HG03159 (cell line): ENCODE measurements at regions not wholly inside any gene's neighbourhood (a gene's known extent, or its start where the extent isn't known, plus 50 kb on each side); places are given as distances from the start of the nearest gene placed in this dataset.

ENCODE experiments used
- ATAC-seq: cut with Tn5 transposase; IDR thresholded peaks from one replicate; pipeline ENCODE4 v1.9.1; 2021; ENCODE audit warnings: mild to moderate bottlenecking, moderate library complexity; ENCODE audit not compliant: unreplicated experiment

DNA sequence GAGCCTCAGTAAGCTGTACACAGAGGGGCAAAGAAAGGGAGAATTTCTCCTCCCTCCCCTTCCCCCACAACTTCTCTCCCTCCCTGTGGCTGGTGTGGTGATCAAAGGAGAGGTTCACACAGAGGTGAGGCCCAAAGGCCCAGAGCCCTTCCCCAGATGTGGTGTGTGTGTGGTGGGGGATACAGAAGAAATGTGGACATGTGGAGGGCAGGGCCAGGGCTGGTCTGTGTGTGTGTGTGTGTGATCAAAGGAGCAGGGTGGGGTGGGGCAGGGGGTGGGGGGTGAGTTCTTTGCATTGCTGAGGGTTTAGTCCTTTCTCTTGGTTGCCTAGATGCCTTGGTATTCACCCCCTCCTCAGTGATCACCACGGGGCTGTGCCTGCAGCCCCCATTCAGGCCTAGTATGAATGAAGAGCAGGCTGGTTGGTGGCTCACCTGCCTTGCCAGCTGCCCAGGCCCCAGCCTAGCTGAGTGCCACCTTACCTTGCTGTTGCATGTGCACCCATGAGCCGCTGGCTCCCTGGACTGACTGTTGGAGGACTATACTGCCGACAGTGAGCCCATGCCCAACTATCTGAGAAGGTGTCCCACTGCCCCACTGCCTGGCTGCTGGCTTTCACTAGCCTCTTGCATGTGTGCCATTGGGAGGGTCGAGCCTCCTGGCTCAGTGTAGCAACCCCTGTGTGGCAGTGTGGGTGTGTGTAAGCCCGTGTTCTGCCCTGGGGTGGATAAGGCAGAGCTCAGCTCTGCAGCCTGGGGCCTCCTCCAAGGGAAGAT is 101.9 kb downstream of the EFNB1 start:
- no peak for ATAC-seq

DNA sequence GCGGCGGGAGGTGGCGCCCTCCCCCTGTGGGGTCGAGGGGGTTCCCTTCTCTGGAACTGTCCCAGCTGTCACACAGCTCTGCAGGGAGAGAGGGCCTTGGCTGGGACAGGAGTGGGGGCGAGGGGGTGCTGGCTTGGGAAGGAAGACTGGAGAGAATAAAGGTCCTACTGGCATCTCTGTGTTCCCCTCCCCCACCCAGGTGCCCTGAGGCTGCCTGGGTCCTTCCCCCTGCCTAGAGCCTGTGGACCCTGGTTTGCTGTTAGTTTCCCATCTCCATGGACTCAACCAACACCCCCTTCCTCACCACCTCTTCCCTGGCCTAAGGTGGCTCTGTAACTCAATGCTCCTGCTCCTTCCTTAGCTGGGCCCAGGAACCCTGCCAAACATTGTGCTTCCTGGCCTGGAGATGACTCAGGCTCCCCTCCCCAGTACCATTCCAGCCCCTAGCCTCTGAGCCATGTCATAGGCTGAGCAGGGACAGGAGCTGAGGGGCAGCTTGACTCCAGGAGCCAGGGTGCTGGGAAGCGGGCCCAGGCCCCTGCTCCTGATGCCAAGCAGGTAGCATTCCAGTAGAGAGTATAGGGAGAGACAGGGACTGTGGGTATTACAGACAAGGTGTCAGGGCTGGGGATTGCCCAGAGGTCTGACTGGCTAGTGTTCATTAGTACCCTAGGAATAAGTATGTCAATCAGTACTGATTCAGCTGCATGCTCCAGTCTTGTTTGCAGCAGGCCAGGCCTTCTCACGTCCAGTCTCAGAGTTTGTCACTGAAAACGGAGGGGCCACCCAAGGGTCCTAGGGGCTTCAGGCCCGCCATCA is 100.7 kb downstream of the EFNB1 start:
- ATAC-seq = no peak

DNA sequence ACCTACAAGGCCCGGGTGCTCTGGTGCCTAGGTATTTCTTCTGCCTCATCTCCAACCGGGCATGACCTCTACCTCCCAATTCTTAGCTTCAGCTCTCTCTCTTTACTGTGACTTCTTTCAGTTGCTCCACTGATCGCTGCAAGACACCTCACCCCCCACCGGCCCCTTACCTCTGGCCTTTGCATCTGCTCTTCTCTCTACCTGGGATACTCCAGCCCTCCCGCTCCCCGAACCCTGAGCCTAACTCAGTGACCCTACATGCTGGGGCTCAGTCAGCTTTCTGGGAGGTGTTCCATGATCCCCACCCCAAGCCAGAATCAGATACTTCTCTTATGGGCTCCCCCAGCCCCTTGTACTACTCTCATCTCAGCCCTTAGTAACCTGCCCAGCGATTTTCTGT is 99.6 kb downstream of the EFNB1 start:
- ATAC-seq = no peak

DNA sequence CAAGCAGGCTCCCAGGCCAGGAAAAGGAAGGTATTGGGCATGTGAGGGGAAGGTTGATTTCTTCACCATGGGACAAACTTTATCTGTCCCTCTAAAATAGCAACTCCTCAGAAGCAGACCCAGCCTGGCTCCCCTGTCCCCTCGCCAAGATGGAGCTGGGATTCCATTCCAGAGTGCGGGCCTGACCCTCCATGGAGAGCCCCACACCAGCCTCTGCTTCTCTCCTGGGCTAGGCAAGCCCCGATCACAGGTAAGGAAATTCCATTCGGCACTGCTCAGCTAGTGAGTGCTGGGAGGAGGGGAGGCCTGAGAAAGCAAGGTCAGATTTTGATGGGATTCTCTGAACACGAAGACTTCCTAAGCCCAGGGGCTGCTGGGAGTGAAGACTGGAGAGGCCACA is 98.4 kb downstream of the EFNB1 start:
- no peak for ATAC-seq

DNA sequence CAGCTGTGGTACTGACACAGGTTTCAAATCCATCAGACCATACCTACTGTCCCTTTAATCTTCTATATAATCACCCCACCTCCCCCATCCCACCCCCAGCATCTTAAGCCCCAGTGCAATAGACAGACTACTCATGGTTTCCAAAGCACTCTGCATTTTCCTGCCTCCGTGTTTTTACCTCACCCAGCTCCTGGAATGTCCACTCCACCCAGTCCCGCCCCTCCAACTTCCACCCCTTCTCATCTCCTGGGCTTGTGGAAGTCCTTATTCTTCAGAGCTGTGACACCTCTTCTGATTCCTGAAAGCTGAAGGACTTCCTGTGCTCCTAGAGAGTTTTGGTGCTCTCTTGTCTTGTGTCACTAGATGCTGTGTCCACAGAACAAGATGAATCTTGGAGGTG is 94.3 kb downstream of the EFNB1 start:
- ATAC-seq = no peak

DNA sequence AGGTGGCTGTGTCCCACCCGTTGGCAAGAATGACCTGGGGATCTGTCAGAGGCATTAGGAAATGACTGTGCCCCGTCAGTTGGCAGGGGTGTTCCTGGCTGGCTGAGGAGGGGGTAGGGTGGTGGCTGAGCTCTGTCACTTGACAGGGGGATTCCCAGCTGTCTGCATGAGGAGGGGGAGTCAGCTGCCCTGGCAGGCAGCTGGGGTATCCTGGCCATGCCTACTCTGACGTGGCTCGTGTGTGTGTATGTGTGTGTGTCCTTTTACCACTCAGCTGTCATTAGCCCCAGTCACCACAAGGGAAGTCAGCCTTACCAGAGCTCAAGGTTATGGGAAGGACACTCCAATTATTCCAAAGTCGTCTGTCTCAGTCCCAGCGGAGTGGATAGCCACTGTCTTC is 93.2 kb downstream of the EFNB1 start:
- no peak for ATAC-seq

DNA sequence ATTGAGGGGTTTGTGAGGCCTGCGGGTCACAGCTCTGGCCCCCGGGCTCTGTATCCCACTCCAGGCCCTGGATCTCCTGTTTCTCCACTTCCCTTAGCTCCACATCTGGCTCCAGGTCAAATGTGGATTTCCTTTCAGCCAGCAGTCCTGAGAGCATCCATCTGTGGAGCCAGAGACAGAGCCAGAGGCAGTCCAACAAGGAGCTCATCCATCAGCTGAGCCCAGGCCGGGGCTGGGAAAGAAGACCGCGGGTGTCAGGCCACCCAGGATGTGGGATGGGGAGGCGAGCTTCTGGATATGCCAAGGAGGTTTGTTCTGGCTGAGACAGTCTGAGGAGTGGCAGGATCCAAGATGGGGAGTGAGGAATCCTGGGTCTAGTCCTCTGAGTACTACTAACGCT is 91.7 kb downstream of the EFNB1 start:
- ATAC-seq = no peak

DNA sequence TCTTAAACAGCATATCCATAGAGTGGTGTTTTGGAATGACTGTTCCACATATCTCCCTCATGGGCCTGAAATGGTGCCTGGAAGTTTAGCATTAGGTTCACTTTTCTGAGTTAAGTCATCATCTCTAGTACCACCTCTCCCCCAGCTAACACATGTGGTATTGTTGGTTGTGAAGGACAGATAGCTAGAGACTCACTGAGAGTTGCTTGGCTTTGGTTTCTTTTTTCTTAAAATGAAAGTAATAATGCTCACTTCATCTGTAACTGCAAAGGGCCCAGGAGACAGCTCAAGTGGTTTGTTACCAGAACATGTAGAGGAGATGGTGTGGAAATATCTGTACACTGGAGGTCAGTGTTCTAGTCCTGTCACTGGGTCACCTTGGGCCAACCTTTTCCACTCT is 90.9 kb downstream of the EFNB1 start:
- no peak for ATAC-seq

DNA sequence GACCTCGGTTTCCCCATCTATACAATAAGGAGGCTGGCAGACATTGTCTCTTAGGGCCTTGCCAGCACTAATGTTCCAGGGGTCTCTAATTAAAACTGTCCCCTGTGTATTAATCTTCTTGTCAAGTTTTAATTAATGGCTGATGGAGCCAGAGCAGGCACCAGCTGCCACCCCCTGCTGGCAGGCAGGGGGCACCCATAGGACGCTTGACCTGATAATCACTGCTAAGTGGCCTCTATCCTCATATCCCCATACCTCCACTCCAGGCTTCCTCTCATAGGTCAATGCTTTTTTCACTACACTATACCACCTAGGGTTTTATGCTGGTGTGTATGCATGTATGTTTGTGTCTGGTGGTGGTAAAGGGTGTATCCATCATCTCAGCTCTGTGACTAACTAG is 89.4 kb downstream of the EFNB1 start:
- ATAC-seq = no peak

DNA sequence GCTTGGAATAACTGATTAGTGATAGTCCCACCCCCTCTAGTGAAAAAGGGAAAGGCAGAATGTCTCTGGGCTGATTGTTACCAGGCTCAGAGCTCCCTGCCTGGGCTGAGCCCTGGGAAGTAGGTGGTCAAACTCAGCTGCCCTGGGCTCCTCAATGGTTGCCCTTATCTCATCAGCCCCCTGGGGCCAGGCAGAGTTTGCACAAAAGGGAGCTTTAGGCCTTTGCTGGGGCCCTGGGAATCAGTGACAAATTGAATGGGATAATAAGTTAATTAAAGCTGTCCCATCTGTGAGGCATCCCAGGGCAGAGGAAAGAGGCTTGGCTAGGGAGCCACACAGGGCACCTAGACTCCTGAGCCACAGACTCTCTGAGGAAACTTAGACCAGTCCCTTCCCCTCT is 89.0 kb downstream of the EFNB1 start:
- ATAC-seq = no peak

DNA sequence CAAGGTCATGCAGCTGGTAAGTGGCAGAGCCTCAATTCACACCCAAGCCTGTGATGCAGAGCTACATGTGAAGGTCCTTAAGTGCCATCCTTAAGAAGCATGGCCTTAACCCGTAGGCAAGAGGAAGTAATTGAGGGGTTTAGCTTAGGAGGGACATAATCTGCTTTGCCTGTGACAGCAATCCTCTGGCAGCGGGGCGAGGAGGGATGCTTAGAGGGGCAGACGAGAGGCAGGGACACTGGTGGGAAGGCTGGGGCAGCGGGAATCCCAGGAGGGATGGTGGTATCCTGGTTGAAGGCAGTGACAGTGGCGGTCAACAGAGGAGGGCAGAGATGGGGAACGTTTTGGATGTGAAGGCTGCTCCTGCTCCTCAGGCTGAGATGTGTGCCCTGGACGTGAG is 88.1 kb downstream of the EFNB1 start:
- ATAC-seq = no peak

DNA sequence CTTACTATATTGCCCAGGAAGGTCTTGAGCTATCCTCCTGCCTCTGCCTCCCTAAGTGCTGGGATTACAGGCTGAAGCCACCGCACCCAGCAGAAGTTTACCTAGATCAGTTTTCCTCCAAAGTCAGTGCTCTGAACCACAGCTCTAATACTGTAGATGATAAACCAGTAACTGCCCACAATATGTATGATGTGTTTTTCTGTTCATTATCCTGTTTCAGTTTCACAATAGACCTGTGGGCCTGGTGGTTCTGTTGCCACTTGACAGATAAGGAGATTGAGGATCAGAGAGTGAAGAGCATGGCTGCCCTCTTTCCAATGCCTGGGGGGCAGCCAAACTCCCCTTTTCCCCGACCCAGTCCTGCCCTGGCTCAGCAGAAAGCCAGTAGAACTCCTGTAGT is 87.0 kb downstream of the EFNB1 start:
- ATAC-seq = no peak

DNA sequence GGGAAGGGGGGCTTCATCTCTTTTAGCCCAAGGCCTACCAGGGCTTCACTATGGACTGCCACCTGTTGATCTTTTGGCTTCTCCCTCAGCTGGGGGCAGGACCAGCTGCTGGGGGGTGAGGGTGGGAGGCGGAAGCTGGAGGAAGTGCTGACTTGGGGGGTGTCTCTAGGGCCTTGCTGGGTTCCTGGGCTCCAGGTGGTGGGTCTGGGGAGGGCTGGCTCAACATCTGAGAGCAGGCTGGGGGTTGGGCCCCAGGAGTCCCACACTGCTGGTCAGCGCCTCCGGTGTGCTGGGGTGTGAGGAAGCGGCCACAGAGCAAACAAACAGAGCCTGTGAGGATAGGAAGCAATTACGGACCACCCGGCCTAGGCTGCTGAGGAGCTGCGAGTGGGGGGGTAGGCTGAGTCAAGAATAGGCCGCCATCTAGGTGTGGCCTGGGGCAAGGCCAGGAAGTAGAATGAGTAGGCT is 85.7 kb downstream of the EFNB1 start:
- ATAC-seq = no peak

DNA sequence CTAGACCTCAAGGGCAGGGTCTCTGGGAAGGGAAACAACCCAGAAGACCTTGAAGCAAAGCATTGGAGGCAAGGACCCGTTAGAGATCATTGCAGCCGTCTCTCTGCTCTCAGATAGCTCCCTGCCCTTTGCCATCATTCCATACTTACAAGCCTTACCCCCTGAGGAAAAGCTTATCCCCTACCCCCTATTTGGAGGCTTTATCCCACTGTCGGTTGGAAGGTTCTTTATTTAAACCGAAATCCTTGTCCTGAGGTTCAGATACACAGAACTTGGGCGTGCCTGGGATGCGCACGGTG is 84.4 kb downstream of the EFNB1 start:
- ATAC-seq = no peak

DNA sequence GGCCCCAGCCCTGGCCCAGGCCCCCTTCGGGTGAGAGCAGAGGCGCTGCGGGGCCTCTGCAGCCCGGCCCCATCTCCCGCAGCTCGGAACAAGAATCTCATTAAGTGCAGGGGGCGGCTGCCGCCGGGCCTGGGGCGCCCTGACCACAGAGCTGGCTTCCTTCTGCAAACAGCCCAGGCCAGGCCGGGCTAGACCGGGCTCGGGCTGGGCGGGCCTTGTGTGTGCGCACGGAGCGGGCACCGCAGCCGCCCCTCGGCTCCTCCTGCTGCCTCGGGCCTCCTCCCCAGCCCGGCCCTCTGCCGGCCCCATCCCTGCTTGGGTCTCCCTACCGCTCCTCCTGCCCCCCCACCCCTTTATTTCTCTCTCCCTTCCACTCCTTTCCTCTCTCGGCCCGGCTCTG is 83.3 kb downstream of the EFNB1 start:
- no peak for ATAC-seq

DNA sequence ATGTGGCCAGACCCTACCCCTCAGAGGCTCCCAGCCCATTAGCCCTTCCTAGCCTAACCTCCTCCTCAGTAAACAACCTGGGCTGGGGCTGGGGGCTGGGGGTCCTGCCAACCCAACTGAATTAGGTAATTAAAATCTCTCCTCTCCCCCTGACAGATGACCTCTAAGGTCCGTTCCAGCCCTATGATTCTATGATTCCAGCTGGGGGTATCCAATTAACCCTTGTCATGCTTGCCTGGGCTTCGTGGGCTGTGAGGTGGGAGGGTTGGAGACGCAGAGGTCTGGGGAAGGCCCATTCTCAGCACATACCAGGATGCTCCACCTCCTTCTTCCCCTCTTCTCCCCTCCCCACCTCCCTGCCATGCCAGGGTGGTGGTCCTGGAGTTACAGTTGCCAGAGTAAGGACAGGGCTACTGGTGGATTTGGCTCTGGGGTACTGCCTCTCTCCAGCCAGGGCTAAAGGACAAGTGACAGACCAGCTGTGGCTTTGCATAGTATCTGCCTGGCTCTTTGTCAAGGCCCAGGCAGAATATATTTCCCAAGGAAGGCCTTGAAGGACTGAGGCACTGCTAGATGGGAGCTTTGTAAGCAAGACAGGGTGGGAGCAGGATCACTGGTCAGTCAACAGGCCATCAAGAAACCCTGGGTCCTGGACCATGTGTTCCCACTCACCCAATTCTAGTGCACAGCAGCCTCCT is 82.1 kb downstream of the EFNB1 start:
- ATAC-seq = no peak

DNA sequence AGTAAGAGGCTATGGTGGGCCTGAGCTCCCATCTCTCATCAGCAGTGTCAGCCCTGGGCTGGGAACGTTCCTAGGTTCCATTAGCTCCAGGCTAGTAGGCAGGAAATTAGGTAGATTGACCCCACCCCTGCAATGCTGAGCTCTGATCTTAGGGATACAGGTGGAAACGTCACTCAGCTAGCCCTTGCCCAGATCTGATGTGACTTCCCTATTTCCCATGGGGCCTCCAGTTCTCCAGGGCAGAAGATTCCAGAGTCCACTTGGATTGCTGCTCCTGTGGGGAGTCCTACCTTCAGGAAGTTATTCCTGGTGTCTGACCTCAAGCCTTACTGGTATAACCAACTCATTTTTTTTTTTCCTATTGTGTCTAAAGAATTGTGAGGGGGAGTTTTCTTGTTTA is 81.1 kb downstream of the EFNB1 start:
- ATAC-seq = no peak

DNA sequence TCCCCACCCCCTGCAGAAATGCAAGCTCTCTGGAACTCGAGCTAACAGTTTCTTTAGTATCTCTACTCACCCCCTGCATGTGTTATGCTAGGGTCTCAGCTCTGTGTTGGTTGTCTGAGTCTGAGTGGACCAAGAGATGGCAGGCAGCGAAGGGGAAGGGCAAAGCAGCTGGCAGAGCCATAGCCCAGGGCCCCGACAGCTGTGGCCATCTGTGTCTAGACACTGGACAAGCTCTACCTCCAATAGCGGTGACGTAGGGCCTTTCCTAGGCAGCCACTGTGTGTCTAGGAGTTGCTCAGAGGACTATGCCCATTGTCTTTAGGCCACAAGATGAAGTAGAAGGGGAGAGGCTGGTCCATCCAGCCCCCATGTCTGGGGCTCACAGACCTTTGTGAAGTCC is 79.2 kb downstream of the EFNB1 start:
- no peak for ATAC-seq

DNA sequence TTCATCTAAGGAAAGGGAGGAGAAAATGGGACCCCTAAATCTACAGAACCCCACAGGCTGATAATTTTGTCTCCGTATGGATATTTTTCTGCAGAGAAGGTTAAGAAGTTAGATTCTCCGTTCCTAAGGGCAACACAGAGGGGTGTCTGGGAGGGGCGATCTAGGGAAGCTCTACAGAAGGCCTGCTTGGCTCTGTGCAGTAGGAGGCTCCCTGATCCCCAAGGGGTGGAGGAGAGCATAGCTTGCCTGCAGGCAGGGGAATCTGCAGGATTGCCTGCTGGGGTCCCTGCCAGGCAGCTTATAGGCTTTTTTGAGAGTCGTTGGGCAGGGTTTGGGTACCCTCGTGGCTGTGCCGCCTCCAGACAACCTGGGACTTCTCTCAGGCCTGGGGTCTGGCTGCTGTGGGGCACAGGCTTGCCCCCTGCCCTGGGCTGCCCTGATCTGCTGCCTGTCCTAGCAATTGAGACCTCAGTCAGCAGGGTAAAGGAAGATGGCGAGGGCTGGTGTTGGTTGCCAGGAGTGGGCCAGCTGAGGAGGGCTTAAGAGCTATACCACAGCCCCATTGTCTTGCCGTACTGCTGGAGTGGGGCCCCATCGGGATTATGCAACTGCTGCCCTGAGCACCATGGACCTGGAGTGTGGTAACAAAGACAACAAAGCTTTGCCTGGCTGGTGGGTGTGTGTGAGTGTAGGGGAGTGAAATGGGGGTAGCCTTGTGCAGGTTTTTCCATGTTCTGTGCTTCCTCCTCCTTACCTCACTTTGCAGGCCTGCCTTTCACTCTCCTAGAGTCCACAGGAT is 74.1 kb downstream of the EFNB1 start:
- no peak for ATAC-seq

DNA sequence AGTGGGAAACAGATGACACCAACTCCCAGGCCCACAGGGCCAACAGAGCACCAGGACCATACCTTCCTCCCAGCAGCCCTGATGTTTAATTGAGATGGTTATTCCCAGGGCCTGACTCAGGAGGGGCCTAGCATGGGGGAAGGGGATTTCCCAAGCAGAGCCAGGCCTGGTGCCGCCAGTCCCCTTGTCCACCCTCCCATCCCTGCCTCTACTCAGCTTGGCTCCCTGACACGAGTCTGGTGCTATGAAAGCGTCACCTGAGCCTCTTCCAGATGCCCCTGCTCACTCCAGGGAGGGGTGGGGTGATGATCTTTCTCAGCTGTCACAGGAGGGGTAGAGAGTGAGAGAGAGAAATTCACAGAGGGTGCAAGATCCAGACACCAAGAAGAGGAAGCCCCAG is 72.7 kb downstream of the EFNB1 start:
- ATAC-seq = no peak

DNA sequence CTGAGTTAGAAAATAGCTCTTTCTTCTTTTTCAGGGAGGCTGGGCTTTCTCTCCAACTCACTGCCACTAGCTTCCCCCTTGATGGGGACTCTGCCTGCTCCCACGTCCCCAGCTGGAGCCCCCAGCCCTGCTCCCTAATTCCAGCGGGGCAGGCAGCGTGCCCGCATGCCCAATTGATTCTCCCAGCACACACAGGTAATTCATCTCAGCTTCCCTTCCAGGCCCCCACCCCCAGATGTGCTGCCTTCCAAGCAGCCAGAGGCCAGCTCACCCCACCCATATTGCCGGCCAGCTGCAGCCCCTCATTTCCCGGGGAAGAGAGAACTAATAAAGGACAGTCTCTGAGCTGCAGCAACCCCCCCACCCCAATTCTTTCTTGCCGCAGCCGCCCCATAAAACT is 69.8 kb downstream of the EFNB1 start:
- ATAC-seq = no peak
